ENCODE measurements at regions not wholly inside any gene's neighbourhood (a gene's known extent, or its start where the extent isn't known, plus 50 kb on each side); places are given as distances from the start of the nearest gene placed in this dataset.

GRCh38 chr4:38364383-38364963 lies 299.5 kb upstream of the KLF3 start:
- no peak for TF ChIP-seq CTCF (IDR thresholded peaks at IDR 0.05; ENCODE audit: control extremely low read depth in 1 of 3, insufficient read depth in 1 of 3, low read depth in 1 of 3, low read length in 3 of 3)
- TF ChIP-seq CHD2 (IDR thresholded peaks at IDR 0.05; ENCODE audit: low read length) = no peak
- TF ChIP-seq EZH2 (IDR thresholded peaks at IDR 0.05; ENCODE audit: low read depth, low read length, severe bottlenecking) = no peak
- TF ChIP-seq CHD1 (IDR thresholded peaks at IDR 0.05; ENCODE audit: low read depth, low read length) = no peak
- no peak for TF ChIP-seq TBP (IDR thresholded peaks at IDR 0.05; ENCODE audit: low read depth, low read length)
- no peak for TF ChIP-seq MAX (IDR thresholded peaks at IDR 0.05)
- no peak for TF ChIP-seq RBBP5 (IDR thresholded peaks at IDR 0.05; ENCODE audit: borderline replicate concordance, low read depth, low read length)
- TF ChIP-seq SIN3A (conservative IDR thresholded peaks at IDR 0.05 in 1 of 2, IDR thresholded peaks at IDR 0.05 in 1 of 2; ENCODE audit: low read depth in 1 of 2, low read length in 2 of 2) = no peak
